ENCODE measurements at regions not wholly inside any gene's neighbourhood (a gene's known extent, or its start where the extent isn't known, plus 50 kb on each side); places are given as distances from the start of the nearest gene placed in this dataset.

GRCh38 chr14:101380940-101381339 lies 180.4 kb upstream of the DIO3 start:
- TF ChIP-seq REST (IDR thresholded peaks at IDR 0.05; ENCODE audit: insufficient read depth in 1 of 2, low read depth in 2 of 2, low read length in 2 of 2): no peak
- TF ChIP-seq POLR2AphosphoS5 (IDR thresholded peaks at IDR 0.05; ENCODE audit: low read depth, low read length): no peak
- TF ChIP-seq SIN3A (IDR thresholded peaks at IDR 0.05; ENCODE audit: borderline replicate concordance, insufficient read depth, low read length): no peak
- TF ChIP-seq TAF1 (IDR thresholded peaks at IDR 0.05; ENCODE audit: borderline replicate concordance, insufficient read depth, low read length): no peak

All from PFSK-1 (cell line).